Kidney (tissue), 13 donors: ENCODE measurements at regions not wholly inside any gene's neighbourhood (a gene's known extent, or its start where the extent isn't known, plus 50 kb on each side); places are given as distances from the start of the nearest gene placed in this dataset.

Experiments
- DNase-seq, 5 donors: peaks; one replicate each; pipeline ENCODE4 v3.0.0-alpha.2; 2013 to 2020
- FAIRE-seq: peaks from 2 replicates; lab custom pipeline; 2012; peaks lifted over from hg19 to GRCh38; lab: Jason Lieb, UNC
- H3K27ac ChIP-seq, 2 donors: one replicate each; pipeline ENCODE4 v1.7.0; 2013; ENCODE audit warnings: low read depth in 2 of 2, low read length in 2 of 2, inconsistent platforms in 1 of 2
- H3K27me3 ChIP-seq: one replicate; pipeline ENCODE4 v1.7.1; 2013; ENCODE audit warnings: low read length, inconsistent platforms; ENCODE audit not compliant: control insufficient read depth, insufficient read depth
- H3K36me3 ChIP-seq, 3 donors: one replicate each; pipeline versions ENCODE4 v1.7.0 to v1.7.1; 2013; ENCODE audit warnings: low read length in 3 of 3, control low read depth in 1 of 3, inconsistent platforms in 1 of 3; ENCODE audit not compliant: insufficient read depth in 3 of 3, control insufficient read depth in 2 of 3
- H3K4me1 ChIP-seq, 3 donors: one replicate each; pipeline versions ENCODE4 v1.7.0 to v1.7.1; 2013; ENCODE audit warnings: low read length in 3 of 3, inconsistent platforms in 1 of 3, low read depth in 1 of 3; ENCODE audit not compliant: control insufficient read depth in 2 of 3, insufficient read depth in 2 of 3
- H3K4me3 ChIP-seq, 3 donors: one replicate each; pipeline versions ENCODE4 v1.7.0 to v1.8.1; 2013; ENCODE audit warnings: low read length in 3 of 3, control low read depth in 1 of 3, inconsistent platforms in 1 of 3
- H3K9ac ChIP-seq, 3 donors: one replicate each; pipeline versions ENCODE4 v1.7.0 to v1.7.1; 2013; ENCODE audit warnings: low read length in 3 of 3, control low read depth in 1 of 3, inconsistent platforms in 1 of 3
- H3K9me3 ChIP-seq, 3 donors: one replicate each; pipeline versions ENCODE4 v1.7.0 to v1.7.1; 2013; ENCODE audit warnings: low read length in 3 of 3, control low read depth in 1 of 3, inconsistent platforms in 1 of 3; ENCODE audit not compliant: control insufficient read depth in 2 of 3, insufficient read depth in 1 of 3
- intact Hi-C: fragments of 100-400 bp; cut with DNase I; formaldehyde crosslinking; loops from one replicate; pipeline ENCODE4 v1.11.1; 2022
- TF ChIP-seq, protein P1 (sequence below): IDR thresholded peaks from 3 replicates; pipeline ENCODE4 v1.5.1; 2012; ENCODE audit warnings: mild to moderate bottlenecking, moderate library complexity, borderline replicate concordance; ENCODE audit not compliant: insufficient read depth; ENCODE audit errors: extremely low read depth
- donor health status: control.
- donor health status: control.
- donor health status: control.
- donor health status: control.
- donor health status: control.
- donor health status: DM: yes; HTN: yes; CAD: no.
- donor health status: Normal renal cell carcinoma (clear cell type).

DNA sequence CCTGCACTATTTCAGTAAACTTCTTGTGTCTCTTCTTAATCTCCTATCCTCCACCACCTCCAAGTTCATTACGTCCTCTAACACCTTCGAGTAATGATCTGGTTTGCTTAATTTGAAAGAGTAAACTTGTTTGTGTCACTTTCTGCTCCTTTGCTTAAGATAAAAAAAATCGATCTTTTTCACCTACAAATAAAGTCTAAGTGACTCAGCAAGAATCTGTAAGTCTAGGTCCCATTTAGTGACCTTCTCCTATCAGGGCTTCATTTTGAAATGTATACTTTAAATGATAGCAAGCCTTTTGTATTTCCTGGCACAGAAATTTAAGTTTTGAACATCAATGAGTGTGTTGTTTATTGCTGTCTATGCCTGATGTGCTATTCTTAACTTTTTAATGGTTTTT, 260.9 kb upstream of the TFPI start:
- Histone ChIP-seq H3K36me3 (no peaks in the 10 kb centered on the region), H3K27ac (no peak overlapping the region), H3K9ac (no peak overlapping the region), H3K27me3 (no peaks in the 10 kb centered on the region), H3K4me1 (no peaks in the 10 kb centered on the region), H3K9me3 (peaks cover 0 to 5% (median 0%) of the 10 kb centered on the region in 3 donors), H3K4me3 (no peak overlapping the region)
- intact Hi-C loops: no loop called here
- FAIRE-seq: no peak
- DNase-seq: no peak
- TF ChIP-seq, protein P1, sequence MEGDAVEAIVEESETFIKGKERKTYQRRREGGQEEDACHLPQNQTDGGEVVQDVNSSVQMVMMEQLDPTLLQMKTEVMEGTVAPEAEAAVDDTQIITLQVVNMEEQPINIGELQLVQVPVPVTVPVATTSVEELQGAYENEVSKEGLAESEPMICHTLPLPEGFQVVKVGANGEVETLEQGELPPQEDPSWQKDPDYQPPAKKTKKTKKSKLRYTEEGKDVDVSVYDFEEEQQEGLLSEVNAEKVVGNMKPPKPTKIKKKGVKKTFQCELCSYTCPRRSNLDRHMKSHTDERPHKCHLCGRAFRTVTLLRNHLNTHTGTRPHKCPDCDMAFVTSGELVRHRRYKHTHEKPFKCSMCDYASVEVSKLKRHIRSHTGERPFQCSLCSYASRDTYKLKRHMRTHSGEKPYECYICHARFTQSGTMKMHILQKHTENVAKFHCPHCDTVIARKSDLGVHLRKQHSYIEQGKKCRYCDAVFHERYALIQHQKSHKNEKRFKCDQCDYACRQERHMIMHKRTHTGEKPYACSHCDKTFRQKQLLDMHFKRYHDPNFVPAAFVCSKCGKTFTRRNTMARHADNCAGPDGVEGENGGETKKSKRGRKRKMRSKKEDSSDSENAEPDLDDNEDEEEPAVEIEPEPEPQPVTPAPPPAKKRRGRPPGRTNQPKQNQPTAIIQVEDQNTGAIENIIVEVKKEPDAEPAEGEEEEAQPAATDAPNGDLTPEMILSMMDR: no peak

DNA sequence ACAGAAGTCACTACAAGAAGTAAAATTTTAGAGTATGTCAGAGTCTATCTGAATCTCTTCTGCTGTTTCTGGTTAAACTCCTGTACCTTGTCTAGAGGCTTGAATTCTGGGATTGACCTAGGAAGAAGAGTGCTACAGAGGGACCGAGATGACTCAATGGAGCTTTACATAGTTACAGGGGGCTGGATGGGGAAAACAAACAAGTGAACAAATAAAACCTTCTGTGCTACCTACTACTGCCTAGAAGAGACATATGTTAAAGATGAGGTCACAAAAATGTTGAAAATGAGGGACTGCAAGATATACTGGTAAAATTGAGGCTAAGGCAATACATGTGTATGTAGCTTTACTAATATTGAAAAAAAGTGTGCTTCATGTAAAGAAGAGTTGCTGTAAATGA, 265.4 kb upstream of the TFPI start:
- H3K36me3 ChIP-seq: no peaks in the 10 kb centered on the region
- no peaks in the 10 kb centered on the region for H3K27me3 ChIP-seq
- DNase-seq (no peak), FAIRE-seq (no peak)
- TF ChIP-seq, protein P1: no peak
- no peak overlapping the region for H3K9ac ChIP-seq
- intact Hi-C loops: no loop called here
- H3K4me3 ChIP-seq: no peak overlapping the region
- H3K4me1 ChIP-seq: no peaks in the 10 kb centered on the region
- H3K9me3 ChIP-seq: peaks cover 0 to 5% (median 0%) of the 10 kb centered on the region in 3 donors
- H3K27ac ChIP-seq: no peak overlapping the region

DNA sequence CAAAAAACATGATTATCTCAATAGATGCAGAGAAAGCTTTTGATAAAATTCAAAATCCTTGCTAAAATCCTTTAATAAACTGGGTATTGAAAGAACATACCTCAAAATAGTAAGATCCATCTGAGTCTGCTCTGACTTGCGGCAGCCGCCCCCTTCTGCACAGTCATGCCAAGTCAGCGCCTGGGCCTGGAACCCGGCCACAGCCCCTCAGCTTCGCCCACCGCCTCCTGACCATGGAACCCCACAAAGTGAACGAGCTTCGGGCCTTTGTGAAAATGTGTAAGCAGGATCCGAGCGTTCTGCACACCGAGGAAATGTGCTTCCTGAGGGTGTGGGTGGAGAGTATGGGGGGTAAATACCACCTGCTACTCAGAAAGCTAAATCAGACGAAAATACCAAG, 270.9 kb upstream of the TFPI start:
- Histone ChIP-seq H3K9me3 (peaks cover 0 to 4% (median 0%) of the 10 kb centered on the region in 3 donors), H3K27ac (no peak overlapping the region), H3K27me3 (no peaks in the 10 kb centered on the region), H3K4me3 (no peak overlapping the region), H3K36me3 (no peaks in the 10 kb centered on the region), H3K4me1 (no peaks in the 10 kb centered on the region), H3K9ac (no peak overlapping the region)
- intact Hi-C loops: no loop called here
- no peak for DNase-seq
- TF ChIP-seq, protein P1: no peak
- FAIRE-seq: no peak

DNA sequence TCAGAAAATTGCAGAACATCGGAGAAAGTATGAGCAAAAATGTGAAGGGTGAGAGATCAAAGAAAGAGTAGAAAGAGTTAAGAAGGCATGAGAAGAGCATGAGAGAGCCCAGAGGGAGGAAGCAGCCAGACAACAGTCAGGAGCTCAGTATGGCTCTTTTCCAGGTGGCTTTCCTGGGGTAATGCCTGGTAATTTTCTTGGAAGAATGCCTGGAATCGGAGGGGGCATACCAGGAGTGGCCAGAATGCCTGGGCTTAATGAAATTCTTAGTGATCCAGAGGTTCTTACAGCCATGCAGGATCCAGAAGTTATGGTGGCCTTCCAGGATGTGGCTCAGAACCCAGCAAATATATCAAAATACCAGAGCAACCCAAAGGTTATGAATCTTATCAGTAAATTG, 271.8 kb upstream of the TFPI start:
- FAIRE-seq: no peak
- H3K27ac ChIP-seq: no peak overlapping the region
- intact Hi-C loops: no loop called here

More for the DNA sequence above, 271.8 kb upstream of the TFPI start:
- Histone ChIP-seq H3K36me3 (no peaks in the 10 kb centered on the region), H3K4me3 (no peak overlapping the region), H3K27me3 (no peaks in the 10 kb centered on the region), H3K9ac (no peak overlapping the region), H3K9me3 (peaks cover 0 to 4% (median 0%) of the 10 kb centered on the region in 3 donors), H3K4me1 (no peaks in the 10 kb centered on the region)
- TF ChIP-seq, protein P1: no peak
- DNase-seq: no peak
